GM12872 (cell line): ENCODE measurements at regions not wholly inside any gene's neighbourhood (a gene's known extent, or its start where the extent isn't known, plus 50 kb on each side); places are given as distances from the start of the nearest gene placed in this dataset.

Source experiments
- TF ChIP-seq, protein P1 (sequence below): IDR thresholded peaks from 3 replicates; pipeline ENCODE4 v1.5.1; 2011; ENCODE audit warnings: low read depth, mild to moderate bottlenecking, low read length, moderate library complexity; ENCODE audit not compliant: insufficient read depth

DNA sequence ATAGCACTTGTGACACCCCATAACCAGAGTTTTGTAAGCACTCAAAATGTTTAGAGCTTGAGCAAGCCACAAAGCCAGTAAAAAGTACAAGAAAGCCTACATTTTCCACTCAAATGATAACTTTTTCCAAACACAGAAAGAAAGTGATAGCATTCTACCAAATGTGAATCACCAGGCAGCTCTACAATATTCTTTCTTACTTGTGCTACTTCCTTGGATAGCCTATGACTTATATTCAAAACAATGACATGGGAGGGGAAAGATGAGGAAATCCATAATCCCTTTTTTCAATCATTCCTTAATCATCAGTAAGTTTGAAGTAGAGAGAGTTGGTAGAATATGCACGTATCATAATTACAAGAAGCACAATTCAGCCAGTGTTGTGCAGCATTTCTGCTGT, 650.8 kb upstream of the PCDH9 start:
- TF ChIP-seq, protein P1, sequence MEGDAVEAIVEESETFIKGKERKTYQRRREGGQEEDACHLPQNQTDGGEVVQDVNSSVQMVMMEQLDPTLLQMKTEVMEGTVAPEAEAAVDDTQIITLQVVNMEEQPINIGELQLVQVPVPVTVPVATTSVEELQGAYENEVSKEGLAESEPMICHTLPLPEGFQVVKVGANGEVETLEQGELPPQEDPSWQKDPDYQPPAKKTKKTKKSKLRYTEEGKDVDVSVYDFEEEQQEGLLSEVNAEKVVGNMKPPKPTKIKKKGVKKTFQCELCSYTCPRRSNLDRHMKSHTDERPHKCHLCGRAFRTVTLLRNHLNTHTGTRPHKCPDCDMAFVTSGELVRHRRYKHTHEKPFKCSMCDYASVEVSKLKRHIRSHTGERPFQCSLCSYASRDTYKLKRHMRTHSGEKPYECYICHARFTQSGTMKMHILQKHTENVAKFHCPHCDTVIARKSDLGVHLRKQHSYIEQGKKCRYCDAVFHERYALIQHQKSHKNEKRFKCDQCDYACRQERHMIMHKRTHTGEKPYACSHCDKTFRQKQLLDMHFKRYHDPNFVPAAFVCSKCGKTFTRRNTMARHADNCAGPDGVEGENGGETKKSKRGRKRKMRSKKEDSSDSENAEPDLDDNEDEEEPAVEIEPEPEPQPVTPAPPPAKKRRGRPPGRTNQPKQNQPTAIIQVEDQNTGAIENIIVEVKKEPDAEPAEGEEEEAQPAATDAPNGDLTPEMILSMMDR, result no peak

- TF ChIP-seq, protein P1, result no peak
These were observed 648.2 kb upstream of the PCDH9 start for GRCh38 chr13:67878376-67878775.

- TF ChIP-seq, protein P1, result no peak
These were observed 646.9 kb upstream of the PCDH9 start for GRCh38 chr13:67877031-67877430.

- TF ChIP-seq, protein P1, result no peak
These were observed 637.1 kb upstream of the PCDH9 start for GRCh38 chr13:67867206-67867605.

DNA sequence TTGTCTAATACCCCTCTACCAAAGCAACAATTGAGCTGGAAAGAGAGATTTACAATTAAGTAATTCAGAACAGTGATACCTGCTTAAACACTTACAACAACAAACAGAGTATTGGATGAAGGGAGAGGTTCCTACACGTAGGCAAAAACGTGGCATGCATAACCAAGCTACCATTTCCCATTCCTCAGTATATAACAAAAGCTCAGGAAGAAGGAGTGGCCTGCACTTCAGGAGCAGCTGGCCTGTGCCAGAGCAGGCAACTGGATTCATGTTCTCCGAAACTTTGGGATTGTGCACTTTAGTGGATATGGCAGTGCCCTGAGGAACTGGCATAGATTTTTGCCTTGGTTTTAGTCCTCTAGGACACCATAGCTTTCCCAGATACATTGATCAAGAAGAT, 630.2 kb upstream of the PCDH9 start:
- TF ChIP-seq, protein P1, result no peak

- TF ChIP-seq, protein P1, result no peak
These were observed 629.8 kb upstream of the PCDH9 start for GRCh38 chr13:67859904-67860303.

DNA sequence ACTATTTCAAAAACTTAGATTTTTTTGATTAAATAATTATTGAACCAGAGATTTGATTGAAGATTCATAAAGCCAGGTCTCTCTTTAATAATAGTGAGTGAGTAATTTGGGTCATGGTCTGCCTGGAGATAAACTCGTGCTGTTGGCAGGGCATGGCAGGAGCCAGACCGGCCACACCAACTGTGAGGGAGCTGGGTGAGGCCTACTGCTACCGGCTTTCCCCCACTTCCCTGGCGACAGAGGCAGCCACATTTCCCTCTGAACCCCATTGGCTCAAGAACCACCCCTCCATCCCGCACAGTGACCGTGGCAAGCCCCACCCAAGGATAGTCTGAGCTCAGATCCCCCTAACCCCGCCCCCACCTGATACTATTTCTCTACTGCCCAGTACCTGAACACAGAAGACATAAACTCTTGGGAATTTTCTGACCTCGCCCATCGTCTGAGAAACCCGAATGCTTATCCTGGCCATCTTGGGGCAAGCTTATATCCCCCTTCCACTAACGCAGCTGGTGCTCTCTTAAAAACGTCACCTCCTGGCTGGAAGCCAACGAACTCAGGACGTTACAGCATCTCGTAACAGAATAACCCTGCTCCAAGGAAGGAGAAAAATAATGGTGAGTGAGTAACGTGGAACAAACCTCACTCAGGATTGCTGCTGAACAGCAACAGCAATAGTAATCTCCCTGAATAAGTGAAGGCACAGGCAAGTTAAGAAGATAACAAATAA, 627.6 kb upstream of the PCDH9 start:
- TF ChIP-seq, protein P1, result no peak
